OCI-LY3 (cell line): ENCODE measurements at regions not wholly inside any gene's neighbourhood (a gene's known extent, or its start where the extent isn't known, plus 50 kb on each side); places are given as distances from the start of the nearest gene placed in this dataset.

Source experiments
- H2AFZ ChIP-seq: fragments of 200-600, 300-600 bp; shearing (Covaris generic); 2 replicates; pipeline ENCODE4 v1.6.0; 2014; ENCODE audit warnings: antibody characterized with exemption, low read depth, low read length
- H3K27ac ChIP-seq: fragments of 200-600, 300-600 bp; sonication (generic); 2 replicates; pipeline ENCODE4 v1.5.1; 2014; ENCODE audit warnings: mild to moderate bottlenecking, low read length, moderate library complexity, mixed read lengths
- H3K27me3 ChIP-seq: fragments of 200-600, 300-600 bp; sonication (generic); 2 replicates; pipeline ENCODE4 v1.6.1; 2014; ENCODE audit warnings: low read depth, low read length, mixed read lengths
- H3K36me3 ChIP-seq: fragments of 200-600, 300-600 bp; sonication (generic); replicated peaks from 2 replicates; pipeline ENCODE3; 2014; ENCODE audit warnings: low read depth, low read length, mixed read lengths
- H3K4me1 ChIP-seq: fragments of 300-600, 200-600 bp; sonication (generic); 2 replicates; pipeline ENCODE4 v1.6.1; 2014; ENCODE audit warnings: low read length, mixed read lengths
- H3K4me2 ChIP-seq: fragments of 200-600, 300-600 bp; sonication (generic); 2 replicates; pipeline ENCODE4 v1.6.1; 2014; ENCODE audit warnings: low read length, mixed read lengths
- H3K4me3 ChIP-seq: fragments of 300-600, 200-600 bp; sonication (generic); 2 replicates; pipeline ENCODE4 v1.5.1; 2014; ENCODE audit warnings: antibody characterized with exemption, mild to moderate bottlenecking, low read length, moderate library complexity
- H3K79me2 ChIP-seq: fragments of 300-600, 200-600 bp; shearing (Covaris generic); 2 replicates; pipeline ENCODE4 v1.6.1; 2014; ENCODE audit warnings: mild to moderate bottlenecking, low read length, mixed read lengths
- H3K9ac ChIP-seq: fragments of 300-600, 200-600 bp; shearing (Covaris generic); 2 replicates; pipeline ENCODE4 v1.6.0; 2014; ENCODE audit warnings: mild to moderate bottlenecking, low read length, moderate library complexity
- H3K9me3 ChIP-seq: fragments of 200-600, 300-600 bp; shearing (Covaris generic); 2 replicates; pipeline ENCODE4 v1.6.1; 2014; ENCODE audit warnings: low read length, mixed read lengths; ENCODE audit not compliant: insufficient read depth
- H4K20me1 ChIP-seq: fragments of 200-600, 300-600 bp; sonication (generic); 2 replicates; pipeline ENCODE4 v1.6.1; 2016; ENCODE audit warnings: low read length, mixed read lengths; ENCODE audit not compliant: insufficient read depth
- EZH2phosphoT487 ChIP-seq: fragments of 200-600 bp; shearing (Covaris generic); IDR thresholded peaks from 2 replicates; pipeline ENCODE4 v1.6.1; 2018; ENCODE audit warnings: antibody characterized with exemption, mixed run types, low read depth
- TF ChIP-seq, protein P1 (sequence below): fragments of 200-600, 300-600 bp; sonication (generic); IDR thresholded peaks from 2 replicates; pipeline ENCODE4 v1.5.1; 2014; ENCODE audit warnings: antibody characterized with exemption, low read length, low read depth

DNA sequence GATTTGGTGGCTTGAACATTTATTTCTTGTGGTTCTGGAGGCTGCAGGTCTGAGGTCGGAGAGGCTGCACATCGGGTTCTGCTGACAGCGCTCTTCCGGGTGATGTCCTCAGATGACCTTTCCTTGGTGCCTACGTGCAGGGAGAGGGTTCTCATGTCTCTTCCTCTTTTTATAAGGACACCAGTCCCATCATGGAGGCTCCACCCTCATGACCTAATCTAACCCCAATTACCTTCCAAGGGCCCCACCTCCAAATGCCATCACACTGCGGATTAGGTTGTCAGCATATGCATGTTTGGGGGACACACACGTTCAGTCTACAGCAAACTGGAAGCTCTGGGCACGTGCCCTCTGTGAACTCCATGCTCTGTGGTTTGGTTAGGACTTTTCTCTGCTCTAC is 338.6 kb downstream of the FGF9 start:
- Histone ChIP-seq H3K27me3 (no peaks in the 10 kb centered on the region), H3K27ac (no peak overlapping the region), H3K4me1 (no peaks in the 10 kb centered on the region), H2AFZ (no peak overlapping the region), H3K9ac (no peak overlapping the region), H3K9me3 (no peaks in the 10 kb centered on the region), H3K4me2 (no peak overlapping the region), H3K79me2 (no peaks in the 10 kb centered on the region), H3K36me3 (no peaks in the 10 kb centered on the region), H4K20me1 (no peaks in the 10 kb centered on the region), H3K4me3 (no peak overlapping the region)
- TF ChIP-seq EZH2phosphoT487, result no peak
- TF ChIP-seq, protein P1, sequence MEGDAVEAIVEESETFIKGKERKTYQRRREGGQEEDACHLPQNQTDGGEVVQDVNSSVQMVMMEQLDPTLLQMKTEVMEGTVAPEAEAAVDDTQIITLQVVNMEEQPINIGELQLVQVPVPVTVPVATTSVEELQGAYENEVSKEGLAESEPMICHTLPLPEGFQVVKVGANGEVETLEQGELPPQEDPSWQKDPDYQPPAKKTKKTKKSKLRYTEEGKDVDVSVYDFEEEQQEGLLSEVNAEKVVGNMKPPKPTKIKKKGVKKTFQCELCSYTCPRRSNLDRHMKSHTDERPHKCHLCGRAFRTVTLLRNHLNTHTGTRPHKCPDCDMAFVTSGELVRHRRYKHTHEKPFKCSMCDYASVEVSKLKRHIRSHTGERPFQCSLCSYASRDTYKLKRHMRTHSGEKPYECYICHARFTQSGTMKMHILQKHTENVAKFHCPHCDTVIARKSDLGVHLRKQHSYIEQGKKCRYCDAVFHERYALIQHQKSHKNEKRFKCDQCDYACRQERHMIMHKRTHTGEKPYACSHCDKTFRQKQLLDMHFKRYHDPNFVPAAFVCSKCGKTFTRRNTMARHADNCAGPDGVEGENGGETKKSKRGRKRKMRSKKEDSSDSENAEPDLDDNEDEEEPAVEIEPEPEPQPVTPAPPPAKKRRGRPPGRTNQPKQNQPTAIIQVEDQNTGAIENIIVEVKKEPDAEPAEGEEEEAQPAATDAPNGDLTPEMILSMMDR, result no peak

DNA sequence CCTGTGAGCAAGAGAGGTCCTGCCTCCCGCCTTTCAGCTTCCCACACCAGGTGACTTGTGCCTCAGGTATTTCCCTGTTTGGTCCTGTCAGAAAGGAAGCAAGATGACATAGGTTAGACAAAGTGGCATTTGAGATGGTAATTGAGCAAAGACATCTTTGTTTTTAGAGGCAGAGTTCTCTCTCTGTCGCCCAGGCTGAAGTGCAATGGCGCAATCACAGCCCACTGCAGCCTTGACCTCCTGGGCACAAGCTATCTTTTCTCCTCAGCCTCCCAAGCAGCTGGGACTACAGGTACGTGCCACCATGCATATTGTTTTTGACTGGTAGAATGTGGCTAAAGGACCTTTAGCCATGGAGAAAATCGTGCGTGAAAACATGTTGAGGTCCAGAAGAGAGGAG is 339.1 kb downstream of the FGF9 start:
- Histone ChIP-seq H3K36me3 (no peaks in the 10 kb centered on the region), H3K4me3 (no peak overlapping the region), H3K9me3 (no peaks in the 10 kb centered on the region), H2AFZ (no peak overlapping the region), H3K27me3 (no peaks in the 10 kb centered on the region), H3K27ac (no peak overlapping the region), H3K4me2 (no peak overlapping the region), H3K4me1 (no peaks in the 10 kb centered on the region), H3K79me2 (no peaks in the 10 kb centered on the region), H4K20me1 (no peaks in the 10 kb centered on the region), H3K9ac (no peak overlapping the region)
- TF ChIP-seq EZH2phosphoT487, result no peak
- TF ChIP-seq, protein P1, result no peak

DNA sequence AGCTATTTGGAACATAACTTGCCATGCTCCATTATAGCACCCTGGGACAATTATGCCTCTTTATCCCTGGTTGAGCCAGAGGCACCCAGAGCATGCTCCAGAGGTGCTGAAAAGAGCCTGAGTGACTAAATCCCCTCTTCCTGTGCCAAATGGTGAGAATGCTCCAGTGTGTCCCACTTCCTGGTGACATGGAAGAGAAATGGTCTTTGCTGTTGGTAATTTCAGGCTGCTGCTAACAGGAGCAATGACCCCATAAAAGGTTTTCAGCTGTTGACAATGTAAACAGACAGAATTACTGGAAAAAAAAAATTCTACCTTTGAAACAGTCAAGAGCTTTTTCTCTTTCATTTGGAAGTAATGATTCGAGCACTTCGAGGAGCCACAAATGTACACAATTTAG is 341.8 kb downstream of the FGF9 start:
- Histone ChIP-seq H3K4me1 (no peaks in the 10 kb centered on the region), H3K9me3 (no peaks in the 10 kb centered on the region), H3K9ac (no peak overlapping the region), H3K36me3 (no peaks in the 10 kb centered on the region), H2AFZ (no peak overlapping the region), H4K20me1 (no peaks in the 10 kb centered on the region), H3K27ac (no peak overlapping the region), H3K27me3 (no peaks in the 10 kb centered on the region), H3K79me2 (no peaks in the 10 kb centered on the region), H3K4me3 (no peak overlapping the region), H3K4me2 (no peak overlapping the region)
- TF ChIP-seq, protein P1, result no peak
- no peak for TF ChIP-seq EZH2phosphoT487

DNA sequence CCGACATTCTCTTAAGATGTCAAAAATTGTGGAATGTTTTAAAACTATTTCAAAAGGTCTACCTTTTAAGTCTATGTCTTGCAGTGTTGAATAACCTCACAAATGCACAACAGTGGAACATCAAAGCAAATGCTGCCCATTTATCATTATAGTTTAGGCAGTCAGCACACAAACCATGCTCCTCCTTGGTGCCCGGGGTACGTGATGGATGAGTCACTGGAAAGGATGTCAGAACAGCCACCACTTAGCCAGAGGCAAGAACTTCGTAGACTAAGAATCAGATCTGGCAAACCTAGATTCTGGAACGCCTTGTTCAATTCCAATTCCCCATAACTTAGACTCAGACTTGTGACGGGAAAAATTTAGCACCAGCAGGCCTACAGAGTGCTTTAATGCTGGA is 343.6 kb downstream of the FGF9 start:
- TF ChIP-seq EZH2phosphoT487, result no peak
- TF ChIP-seq, protein P1, result no peak

More for the DNA sequence above, 343.6 kb downstream of the FGF9 start:
- H3K4me3 ChIP-seq, result no peak overlapping the region
- no peaks in the 10 kb centered on the region for H3K36me3 ChIP-seq
- no peak overlapping the region for H3K9ac ChIP-seq
- no peak overlapping the region for H3K4me2 ChIP-seq
- H3K9me3 ChIP-seq, result no peaks in the 10 kb centered on the region
- H3K4me1 ChIP-seq, result no peaks in the 10 kb centered on the region
- no peaks in the 10 kb centered on the region for H3K79me2 ChIP-seq
- no peak overlapping the region for H2AFZ ChIP-seq
- H3K27me3 ChIP-seq, result no peaks in the 10 kb centered on the region
- H3K27ac ChIP-seq, result no peak overlapping the region
- no peaks in the 10 kb centered on the region for H4K20me1 ChIP-seq
